ENCODE measurements at regions not wholly inside any gene's neighbourhood (a gene's known extent, or its start where the extent isn't known, plus 50 kb on each side); places are given as distances from the start of the nearest gene placed in this dataset.

- DNase-seq (ENCODE audit: low spot score): no peak
These were observed 147.8 kb downstream of the SOX2 start for GRCh38 chr3:181859518-181859917.

- no peak for DNase-seq (ENCODE audit: low spot score)
These were observed 148.5 kb downstream of the SOX2 start for GRCh38 chr3:181860235-181860634.

GRCh38 chr3:181862502-181862901, 150.8 kb downstream of the SOX2 start:
- DNase-seq (ENCODE audit: low spot score): no peak

- DNase-seq (ENCODE audit: low spot score): no peak
These were observed 156.9 kb downstream of the SOX2 start for GRCh38 chr3:181868576-181869082.

- DNase-seq (ENCODE audit: low spot score): no peak
These were observed 161.2 kb downstream of the SOX2 start for GRCh38 chr3:181872887-181873286.

GRCh38 chr3:181879926-181880325, 168.2 kb downstream of the SOX2 start:
- no peak for DNase-seq (ENCODE audit: low spot score)

- DNase-seq (ENCODE audit: low spot score): no peak
These were observed 168.6 kb downstream of the SOX2 start for GRCh38 chr3:181880331-181880730.

- DNase-seq (ENCODE audit: low spot score): no peak
These were observed 170.0 kb downstream of the SOX2 start for GRCh38 chr3:181881749-181882148.

GRCh38 chr3:181885868-181886630, 174.3 kb downstream of the SOX2 start:
- DNase-seq (ENCODE audit: low spot score): no peak

GRCh38 chr3:181886676-181887075, 175.0 kb downstream of the SOX2 start:
- no peak for DNase-seq (ENCODE audit: low spot score)

GRCh38 chr3:181887685-181888084, 176.0 kb downstream of the SOX2 start:
- DNase-seq (ENCODE audit: low spot score): no peak

GRCh38 chr3:181888234-181888633, 176.5 kb downstream of the SOX2 start:
- no peak for DNase-seq (ENCODE audit: low spot score)

- no peak for DNase-seq (ENCODE audit: low spot score)
These were observed 181.1 kb downstream of the SOX2 start for GRCh38 chr3:181892848-181893247.

GRCh38 chr3:181896605-181897004, 184.9 kb downstream of the SOX2 start:
- no peak for DNase-seq (ENCODE audit: low spot score)

GRCh38 chr3:181899702-181900101, 188.0 kb downstream of the SOX2 start:
- no peak for DNase-seq (ENCODE audit: low spot score)

- DNase-seq (ENCODE audit: low spot score): no peak
These were observed 189.9 kb downstream of the SOX2 start for GRCh38 chr3:181901626-181902025.

GRCh38 chr3:181906338-181906737, 194.6 kb downstream of the SOX2 start:
- DNase-seq (ENCODE audit: low spot score): no peak

- no peak for DNase-seq (ENCODE audit: low spot score)
These were observed 197.5 kb downstream of the SOX2 start for GRCh38 chr3:181909241-181909640.

- no peak for DNase-seq (ENCODE audit: low spot score)
These were observed 200.7 kb downstream of the SOX2 start for GRCh38 chr3:181912384-181912783.

- DNase-seq (ENCODE audit: low spot score): no peak
These were observed 201.5 kb downstream of the SOX2 start for GRCh38 chr3:181913254-181913653.

- no peak for DNase-seq (ENCODE audit: low spot score)
These were observed 203.8 kb downstream of the SOX2 start for GRCh38 chr3:181915551-181915950.

- DNase-seq (ENCODE audit: low spot score): no peak
These were observed 204.3 kb downstream of the SOX2 start for GRCh38 chr3:181916013-181916412.

GRCh38 chr3:181917027-181917426, 205.3 kb downstream of the SOX2 start:
- DNase-seq (ENCODE audit: low spot score): no peak

- no peak for DNase-seq (ENCODE audit: low spot score)
These were observed 207.7 kb downstream of the SOX2 start for GRCh38 chr3:181919375-181919774.

Data from hematopoietic multipotent progenitor cell treated with erythropoietin and hydrocortisone succinate and interleukin-3 and kit ligand, for 17 days (in vitro differentiated cells).